Stomach smooth muscle (tissue), 2 donors: ENCODE measurements at regions not wholly inside any gene's neighbourhood (a gene's known extent, or its start where the extent isn't known, plus 50 kb on each side); places are given as distances from the start of the nearest gene placed in this dataset.

Experiments used
- H3K27ac ChIP-seq: one replicate; pipeline ENCODE4 v1.7.0; 2013; ENCODE audit warnings: mild to moderate bottlenecking, low read length, inconsistent platforms
- H3K27me3 ChIP-seq, 2 donors: one replicate each; pipeline ENCODE4 v1.7.0; 2013; ENCODE audit warnings: low read length in 2 of 2; ENCODE audit not compliant: insufficient read depth in 2 of 2, control insufficient read depth in 1 of 2
- H3K36me3 ChIP-seq, 2 donors: one replicate each; pipeline ENCODE4 v1.7.0; 2013; ENCODE audit warnings: low read length in 2 of 2; ENCODE audit not compliant: control insufficient read depth in 2 of 2, insufficient read depth in 2 of 2
- H3K4me1 ChIP-seq: one replicate; pipeline ENCODE4 v1.7.0; 2013; ENCODE audit warnings: low read length; ENCODE audit not compliant: control insufficient read depth, insufficient read depth
- H3K4me3 ChIP-seq, 2 donors: one replicate each; pipeline ENCODE4 v1.7.0; 2013; ENCODE audit warnings: low read length in 2 of 2
- H3K9ac ChIP-seq, 2 donors: one replicate each; pipeline ENCODE4 v1.7.0; 2013; ENCODE audit warnings: low read length in 2 of 2, mild to moderate bottlenecking in 1 of 2
- H3K9me3 ChIP-seq, 2 donors: one replicate each; pipeline ENCODE4 v1.7.0; 2013; ENCODE audit warnings: low read length in 2 of 2; ENCODE audit not compliant: control insufficient read depth in 2 of 2
- donor health status: healthy.
- donor health status: Pancreatic carcinoma.

- H3K27ac ChIP-seq: no peak overlapping the region
- H3K27me3 ChIP-seq: no peaks in the 10 kb centered on the region
- no peaks in the 10 kb centered on the region for H3K9me3 ChIP-seq
- no peak overlapping the region for H3K9ac ChIP-seq
- H3K4me3 ChIP-seq: no peak overlapping the region
- no peaks in the 10 kb centered on the region for H3K4me1 ChIP-seq
- no peaks in the 10 kb centered on the region for H3K36me3 ChIP-seq
Measured at GRCh38 chr4:66855956-66856355, 689.3 kb downstream of the CENPC start.

- no peaks in the 10 kb centered on the region for H3K36me3 ChIP-seq
- H3K9ac ChIP-seq: no peak overlapping the region
- H3K27ac ChIP-seq: no peak overlapping the region
- no peaks in the 10 kb centered on the region for H3K27me3 ChIP-seq
- no peak overlapping the region for H3K4me3 ChIP-seq
- H3K4me1 ChIP-seq: no peaks in the 10 kb centered on the region
- H3K9me3 ChIP-seq: no peaks in the 10 kb centered on the region
Measured at GRCh38 chr4:66853845-66854244, 691.5 kb downstream of the CENPC start.

- H3K9ac ChIP-seq: no peak overlapping the region
- H3K27ac ChIP-seq: no peak overlapping the region
- no peaks in the 10 kb centered on the region for H3K9me3 ChIP-seq
- no peaks in the 10 kb centered on the region for H3K4me1 ChIP-seq
- H3K27me3 ChIP-seq: no peaks in the 10 kb centered on the region
- no peak overlapping the region for H3K4me3 ChIP-seq
- no peaks in the 10 kb centered on the region for H3K36me3 ChIP-seq
Measured at GRCh38 chr4:66852843-66853242, 692.5 kb downstream of the CENPC start.

- Histone ChIP-seq H3K9me3 (no peaks in the 10 kb centered on the region), H3K27me3 (no peaks in the 10 kb centered on the region), H3K4me1 (no peaks in the 10 kb centered on the region), H3K27ac (no peak overlapping the region), H3K36me3 (no peaks in the 10 kb centered on the region), H3K9ac (no peak overlapping the region), H3K4me3 (no peak overlapping the region)
Measured at GRCh38 chr4:66849596-66849995, 695.7 kb downstream of the CENPC start.

GRCh38 chr4:66842724-66843088, 702.6 kb downstream of the CENPC start:
- H3K27ac ChIP-seq: no peak overlapping the region
- H3K36me3 ChIP-seq: no peaks in the 10 kb centered on the region

GRCh38 chr4:66842026-66842723, 703.1 kb downstream of the CENPC start:
- Histone ChIP-seq H3K9me3 (no peaks in the 10 kb centered on the region), H3K4me3 (no peak overlapping the region), H3K9ac (no peak overlapping the region), H3K27me3 (no peaks in the 10 kb centered on the region), H3K36me3 (no peaks in the 10 kb centered on the region), H3K27ac (no peak overlapping the region), H3K4me1 (no peaks in the 10 kb centered on the region)

More at GRCh38 chr4:66842724-66843088, 702.6 kb downstream of the CENPC start:
- Histone ChIP-seq H3K4me3 (no peak overlapping the region), H3K4me1 (no peaks in the 10 kb centered on the region), H3K9me3 (no peaks in the 10 kb centered on the region), H3K27me3 (no peaks in the 10 kb centered on the region), H3K9ac (no peak overlapping the region)

- H3K27ac ChIP-seq: no peak overlapping the region
- H3K4me1 ChIP-seq: no peaks in the 10 kb centered on the region
- no peaks in the 10 kb centered on the region for H3K36me3 ChIP-seq
- H3K27me3 ChIP-seq: no peaks in the 10 kb centered on the region
- H3K9ac ChIP-seq: no peak overlapping the region
- H3K9me3 ChIP-seq: no peaks in the 10 kb centered on the region
- H3K4me3 ChIP-seq: no peak overlapping the region
Measured at GRCh38 chr4:66840178-66840577, 705.1 kb downstream of the CENPC start.

- Histone ChIP-seq H3K27me3 (no peaks in the 10 kb centered on the region), H3K4me1 (no peaks in the 10 kb centered on the region), H3K36me3 (no peaks in the 10 kb centered on the region), H3K4me3 (no peak overlapping the region), H3K9me3 (no peaks in the 10 kb centered on the region), H3K9ac (no peak overlapping the region), H3K27ac (no peak overlapping the region)
Measured at GRCh38 chr4:66837279-66837922, 707.9 kb downstream of the CENPC start.

GRCh38 chr4:66829310-66829709, 716.0 kb downstream of the CENPC start:
- H3K9ac ChIP-seq: no peak overlapping the region
- no peaks in the 10 kb centered on the region for H3K36me3 ChIP-seq
- no peaks in the 10 kb centered on the region for H3K27me3 ChIP-seq
- no peaks in the 10 kb centered on the region for H3K4me1 ChIP-seq
- no peak overlapping the region for H3K27ac ChIP-seq
- H3K9me3 ChIP-seq: peaks cover 0 to 6% of the 10 kb centered on the region in 2 donors
- no peak overlapping the region for H3K4me3 ChIP-seq

- Histone ChIP-seq H3K4me3 (no peak overlapping the region), H3K4me1 (no peaks in the 10 kb centered on the region), H3K27ac (no peak overlapping the region), H3K27me3 (no peaks in the 10 kb centered on the region), H3K9ac (no peak overlapping the region), H3K36me3 (no peaks in the 10 kb centered on the region), H3K9me3 (no peaks in the 10 kb centered on the region)
Measured at GRCh38 chr4:66820681-66821080, 724.6 kb downstream of the CENPC start.

GRCh38 chr4:66814277-66814676, 731.0 kb downstream of the CENPC start:
- no peaks in the 10 kb centered on the region for H3K4me1 ChIP-seq
- H3K9ac ChIP-seq: no peak overlapping the region
- H3K9me3 ChIP-seq: no peaks in the 10 kb centered on the region
- H3K27ac ChIP-seq: no peak overlapping the region
- H3K36me3 ChIP-seq: no peaks in the 10 kb centered on the region
- no peak overlapping the region for H3K4me3 ChIP-seq
- no peaks in the 10 kb centered on the region for H3K27me3 ChIP-seq
